Naive thymus-derived CD8-positive, alpha-beta T cell (primary cell): ENCODE measurements at regions not wholly inside any gene's neighbourhood (a gene's known extent, or its start where the extent isn't known, plus 50 kb on each side); places are given as distances from the start of the nearest gene placed in this dataset.

Source experiments
- ATAC-seq, 2 donors: fragments of 150-1000 bp; cut with Tn5 transposase in 1 of 2; sonication (Bioruptor Pico), chemical (Tn5 transposase) in 1 of 2; 1 replicate in 1 of 2; 2 replicates in 1 of 2; pipeline ENCODE4 v1.10.0; 2021; ENCODE audit warnings: mild to moderate bottlenecking in 2 of 2, moderate library complexity in 2 of 2
- POLR2A ChIA-PET: fragments of 350-600 bp; sonication (Branson Sonifier 250); formaldehyde crosslinking; loops from one replicate; lab custom pipeline; 2021; ENCODE audit warnings: antibody characterized with exemption; lab: Charles Lee
- DNase-seq, 10 donors: peaks; one replicate each; pipeline versions ENCODE4 v3.0.0 to v3.0.0-alpha.2; 2020 to 2022
- H3K27ac Mint-ChIP-seq, 10 donors: one replicate each; pipeline ENCODE4 v1.8.0; 2020 to 2022; ENCODE audit warnings: mild to moderate bottlenecking in 10 of 10, mixed read lengths in 10 of 10, moderate library complexity in 4 of 10, inconsistent platforms in 1 of 10
- H3K27me3 Mint-ChIP-seq, 5 donors: one replicate each; pipeline ENCODE4 v1.8.0; 2021 to 2022; ENCODE audit warnings: mixed read lengths in 5 of 5
- H3K36me3 Mint-ChIP-seq, 3 donors: one replicate each; pipeline ENCODE4 v1.8.0; 2020 to 2022; ENCODE audit warnings: mixed read lengths in 3 of 3, mild to moderate bottlenecking in 2 of 3, inconsistent platforms in 1 of 3
- H3K4me1 Mint-ChIP-seq, 4 donors: one replicate each; pipeline ENCODE4 v1.8.0; 2021 to 2022; ENCODE audit warnings: mixed read lengths in 4 of 4
- H3K4me3 Mint-ChIP-seq, 10 donors: one replicate each; pipeline ENCODE4 v1.8.0; 2020 to 2022; ENCODE audit warnings: mild to moderate bottlenecking in 10 of 10, mixed read lengths in 10 of 10, moderate library complexity in 6 of 10, inconsistent platforms in 1 of 10
- H3K9me3 Mint-ChIP-seq, 9 donors: one replicate each; pipeline ENCODE4 v1.8.0; 2020 to 2022; ENCODE audit warnings: mixed read lengths in 9 of 9, mild to moderate bottlenecking in 3 of 9, inconsistent platforms in 1 of 9, moderate library complexity in 1 of 9

- POLR2A ChIA-PET: no interaction called here
- DNase-seq (no peak), ATAC-seq (no peak)
- H3K36me3 Mint-ChIP-seq: peaks cover 0 to 15% (median 6%) of the 10 kb centered on the region in 3 donors
- H3K27ac Mint-ChIP-seq: peak overlapping the region in 1 of 10 donors; percentile 9
- H3K4me1 Mint-ChIP-seq: no peaks in the 10 kb centered on the region
- H3K27me3 Mint-ChIP-seq: peaks cover 0 to 10% (median 2%) of the 10 kb centered on the region in 5 donors
- peaks cover 5 to 22% (median 15%) of the 10 kb centered on the region in 9 donors for H3K9me3 Mint-ChIP-seq
- H3K4me3 Mint-ChIP-seq: no peak overlapping the region
Measured at GRCh38 chr20:23272176-23273029, 78.2 kb upstream of the NXT1 start.

- H3K36me3 Mint-ChIP-seq: peaks cover 0 to 15% (median 6%) of the 10 kb centered on the region in 3 donors
- no peaks in the 10 kb centered on the region for H3K4me1 Mint-ChIP-seq
- no peak overlapping the region for H3K27ac Mint-ChIP-seq
- peaks cover 0 to 10% (median 2%) of the 10 kb centered on the region in 5 donors for H3K27me3 Mint-ChIP-seq
- H3K4me3 Mint-ChIP-seq: no peak overlapping the region
- DNase-seq (no peak), ATAC-seq (no peak)
- H3K9me3 Mint-ChIP-seq: peaks cover 5 to 22% (median 15%) of the 10 kb centered on the region in 9 donors
- POLR2A ChIA-PET: no interaction called here
Measured at GRCh38 chr20:23270382-23270911, 80.1 kb upstream of the NXT1 start.

DNA sequence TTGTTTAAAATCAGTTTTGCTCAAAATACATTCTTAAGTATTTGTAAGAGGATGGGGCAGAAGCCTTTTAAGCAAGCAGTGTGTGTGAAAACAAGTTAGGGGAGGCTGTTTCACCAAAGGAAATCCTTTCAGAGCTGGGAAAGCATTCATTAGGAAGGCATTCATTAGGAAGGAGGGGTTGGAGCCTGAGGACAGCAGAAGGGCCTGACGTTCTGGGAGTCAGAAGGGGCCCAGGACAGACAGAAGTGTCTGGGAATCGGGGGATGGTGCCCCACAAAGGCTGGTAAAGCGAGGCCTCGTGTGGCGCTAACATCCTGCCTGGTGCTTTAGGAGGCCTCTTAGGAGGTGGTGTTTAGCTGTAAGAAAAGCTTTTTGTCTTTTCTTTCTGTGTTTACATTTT, 80.6 kb upstream of the NXT1 start:
- Mint-ChIP-seq H3K27ac (no peak overlapping the region), H3K36me3 (peaks cover 0 to 15% (median 6%) of the 10 kb centered on the region in 3 donors), H3K27me3 (peaks cover 0 to 10% (median 2%) of the 10 kb centered on the region in 5 donors), H3K9me3 (peaks cover 5 to 22% (median 17%) of the 10 kb centered on the region in 9 donors), H3K4me1 (no peaks in the 10 kb centered on the region), H3K4me3 (no peak overlapping the region)
- no peak for ATAC-seq
- DNase-seq: no peak
- POLR2A ChIA-PET: no interaction called here

DNA sequence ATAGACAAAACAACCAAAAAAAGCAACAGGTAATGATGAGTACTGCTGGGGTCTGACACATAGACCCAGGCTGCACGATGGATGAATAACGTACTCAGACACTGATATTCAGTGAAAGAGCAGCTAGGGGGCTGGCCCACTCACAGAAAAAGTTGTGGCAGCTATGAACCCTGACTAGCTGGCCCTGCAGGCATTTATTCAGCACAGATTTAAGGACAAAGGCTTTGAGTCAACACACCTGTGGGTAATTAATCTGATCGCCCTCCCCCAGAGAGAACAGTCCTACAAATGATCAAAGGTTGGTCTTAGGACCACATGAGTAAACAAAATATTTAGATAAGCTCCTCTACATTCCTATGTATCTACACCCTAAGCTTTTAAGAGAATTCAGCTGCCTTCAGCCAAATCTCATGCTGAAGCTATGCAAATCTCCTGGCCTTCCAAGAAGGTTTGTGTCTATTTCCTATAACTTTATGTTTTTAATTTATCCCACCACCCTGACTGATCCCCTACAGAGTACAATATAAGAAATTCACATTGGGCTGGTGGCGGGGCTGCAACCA, 81.7 kb upstream of the NXT1 start:
- POLR2A ChIA-PET: no interaction called here
- H3K27me3 Mint-ChIP-seq: peaks cover 0 to 10% (median 2%) of the 10 kb centered on the region in 5 donors
- H3K9me3 Mint-ChIP-seq: peaks cover 5 to 28% (median 17%) of the 10 kb centered on the region in 9 donors
- no peak overlapping the region for H3K27ac Mint-ChIP-seq
- H3K4me1 Mint-ChIP-seq: no peaks in the 10 kb centered on the region
- H3K36me3 Mint-ChIP-seq: peaks cover 0 to 19% (median 6%) of the 10 kb centered on the region in 3 donors
- ATAC-seq (no peak), DNase-seq (no peak)
- no peak overlapping the region for H3K4me3 Mint-ChIP-seq

DNA sequence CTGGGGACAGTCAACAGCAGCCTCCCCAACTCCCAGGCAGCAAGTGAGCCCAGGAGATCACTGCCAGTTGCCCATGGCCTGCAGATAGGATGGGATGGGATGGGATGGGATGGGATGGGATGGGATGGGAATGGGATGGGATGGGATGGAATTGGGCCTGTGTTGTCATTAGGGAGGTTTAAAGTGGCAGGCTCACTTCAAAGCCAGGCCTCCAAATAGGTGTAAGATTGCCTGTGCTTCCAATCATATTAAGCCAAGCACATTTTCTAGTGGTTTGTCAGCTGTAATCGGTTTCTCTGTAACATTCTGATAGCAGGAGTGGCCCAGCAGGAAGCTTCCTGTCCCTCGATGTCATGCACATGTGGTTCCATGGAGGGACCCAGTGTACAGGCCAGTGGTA, 82.7 kb upstream of the NXT1 start:
- Mint-ChIP-seq H3K9me3 (peaks cover 5 to 35% (median 19%) of the 10 kb centered on the region in 9 donors), H3K27ac (no peak overlapping the region), H3K36me3 (peaks cover 0 to 26% (median 6%) of the 10 kb centered on the region in 3 donors), H3K4me1 (no peaks in the 10 kb centered on the region), H3K4me3 (no peak overlapping the region), H3K27me3 (peaks cover 0 to 10% (median 2%) of the 10 kb centered on the region in 5 donors)
- ATAC-seq: no peak
- POLR2A ChIA-PET: no interaction called here
- DNase-seq: no peak

DNA sequence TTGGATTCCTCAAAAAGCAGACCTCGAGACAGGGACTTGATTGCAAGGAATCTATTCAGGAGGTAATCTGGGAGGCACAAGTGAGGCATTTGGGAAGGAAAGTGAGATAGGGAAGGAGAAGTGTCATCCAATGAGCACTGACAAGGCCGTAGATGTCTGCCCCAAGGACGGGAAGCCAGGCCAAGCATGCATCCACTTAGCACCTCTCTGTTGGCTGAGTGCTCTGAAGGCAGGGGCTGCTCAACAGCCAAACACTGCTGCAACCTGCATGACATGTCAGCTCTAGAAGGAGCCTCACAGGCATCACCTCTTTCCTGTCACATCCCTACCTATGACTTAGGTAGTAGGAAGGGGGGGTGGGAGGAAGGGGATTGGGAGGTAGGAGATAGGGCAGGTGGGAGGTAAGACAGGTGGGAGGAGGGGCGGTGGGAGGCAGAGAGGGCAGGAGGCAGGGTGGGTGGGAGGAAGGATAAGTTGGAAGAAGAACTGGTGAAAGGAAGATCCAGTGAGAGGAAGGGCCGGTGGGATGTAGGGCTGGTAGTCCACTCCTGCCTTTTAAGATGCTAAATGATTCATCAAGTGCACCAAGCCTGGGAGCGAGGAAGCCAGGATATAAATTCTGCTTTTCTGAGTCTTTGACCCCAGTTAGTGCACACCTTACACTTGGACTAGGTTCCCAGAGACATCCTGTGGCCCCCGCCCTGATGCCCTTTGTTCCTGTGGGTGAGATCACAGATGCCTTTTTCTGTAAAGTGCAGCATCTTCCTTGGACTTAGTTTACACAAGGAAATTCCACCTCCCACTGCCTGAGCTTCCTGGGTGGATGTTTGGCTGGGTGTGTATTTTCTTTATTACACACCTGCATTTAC, 83.8 kb upstream of the NXT1 start:
- H3K27ac Mint-ChIP-seq: no peak overlapping the region
- no peak overlapping the region for H3K4me3 Mint-ChIP-seq
- peaks cover 0 to 26% (median 6%) of the 10 kb centered on the region in 3 donors for H3K36me3 Mint-ChIP-seq
- peaks cover 0 to 10% (median 2%) of the 10 kb centered on the region in 5 donors for H3K27me3 Mint-ChIP-seq
- no peaks in the 10 kb centered on the region for H3K4me1 Mint-ChIP-seq
- DNase-seq (no peak), ATAC-seq (no peak)
- H3K9me3 Mint-ChIP-seq: peaks cover 5 to 35% (median 19%) of the 10 kb centered on the region in 9 donors
- POLR2A ChIA-PET: no interaction called here

- no peaks in the 10 kb centered on the region for H3K4me1 Mint-ChIP-seq
- H3K27ac Mint-ChIP-seq: no peak overlapping the region
- H3K9me3 Mint-ChIP-seq: peaks cover 5 to 31% (median 19%) of the 10 kb centered on the region in 9 donors
- POLR2A ChIA-PET: no interaction called here
- peaks cover 0 to 10% (median 0%) of the 10 kb centered on the region in 5 donors for H3K27me3 Mint-ChIP-seq
- no peak overlapping the region for H3K4me3 Mint-ChIP-seq
- no peak for ATAC-seq
- no peak for DNase-seq
- H3K36me3 Mint-ChIP-seq: peaks cover 0 to 26% (median 6%) of the 10 kb centered on the region in 3 donors
Measured at GRCh38 chr20:23265226-23265625, 85.4 kb upstream of the NXT1 start.

DNA sequence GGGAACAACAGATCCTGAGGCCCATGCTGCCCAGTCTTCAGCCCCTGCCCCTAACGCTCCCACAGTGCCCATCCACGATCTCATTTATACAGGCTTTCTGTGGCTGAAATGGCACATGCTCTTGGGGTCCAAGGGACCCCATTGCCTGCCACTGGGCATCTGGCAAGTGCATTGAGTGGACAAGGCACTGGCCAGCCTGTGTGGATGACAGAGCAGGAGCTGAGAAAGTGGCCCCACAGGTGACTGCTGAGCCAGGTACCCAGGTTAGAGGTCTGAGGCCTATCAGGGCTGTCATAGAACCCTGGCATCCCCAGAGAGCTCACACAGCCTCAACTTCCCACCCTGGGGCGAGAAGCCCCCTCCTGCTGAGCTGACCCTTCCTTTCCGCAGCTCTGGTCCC, 86.0 kb upstream of the NXT1 start:
- Mint-ChIP-seq H3K27me3 (peaks cover 0 to 5% (median 0%) of the 10 kb centered on the region in 5 donors), H3K4me1 (no peaks in the 10 kb centered on the region), H3K36me3 (peaks cover 0 to 24% (median 5%) of the 10 kb centered on the region in 3 donors), H3K9me3 (peaks cover 5 to 27% (median 15%) of the 10 kb centered on the region in 9 donors), H3K27ac (no peak overlapping the region), H3K4me3 (no peak overlapping the region)
- POLR2A ChIA-PET: no interaction called here
- DNase-seq: no peak
- no peak for ATAC-seq

GRCh38 chr20:23260181-23260840, 90.3 kb upstream of the NXT1 start:
- H3K9me3 Mint-ChIP-seq: peaks cover 0 to 14% (median 5%) of the 10 kb centered on the region in 9 donors
- H3K36me3 Mint-ChIP-seq: peaks cover 0 to 11% (median 0%) of the 10 kb centered on the region in 3 donors
- ATAC-seq: no peak
- no peak overlapping the region for H3K4me3 Mint-ChIP-seq
- H3K27ac Mint-ChIP-seq: no peak overlapping the region
- peaks cover 0 to 5% (median 2%) of the 10 kb centered on the region in 5 donors for H3K27me3 Mint-ChIP-seq
- H3K4me1 Mint-ChIP-seq: no peaks in the 10 kb centered on the region
- POLR2A ChIA-PET: no interaction called here
- DNase-seq: no peak

GRCh38 chr20:23258747-23259121, 91.9 kb upstream of the NXT1 start:
- DNase-seq (no peak), ATAC-seq (no peak)
- H3K36me3 Mint-ChIP-seq: peaks cover 0 to 6% (median 0%) of the 10 kb centered on the region in 3 donors
- no peaks in the 10 kb centered on the region for H3K4me1 Mint-ChIP-seq
- POLR2A ChIA-PET: no interaction called here
- peaks cover 5 to 14% (median 8%) of the 10 kb centered on the region in 5 donors for H3K27me3 Mint-ChIP-seq
- no peak overlapping the region for H3K27ac Mint-ChIP-seq
- peaks cover 0 to 6% (median 2%) of the 10 kb centered on the region in 9 donors for H3K9me3 Mint-ChIP-seq
- no peak overlapping the region for H3K4me3 Mint-ChIP-seq

GRCh38 chr20:23257848-23258746, 92.5 kb upstream of the NXT1 start:
- H3K27me3 Mint-ChIP-seq: peaks cover 5 to 17% (median 8%) of the 10 kb centered on the region in 5 donors
- no peak overlapping the region for H3K4me3 Mint-ChIP-seq
- DNase-seq (no peak), ATAC-seq (no peak)
- no peak overlapping the region for H3K27ac Mint-ChIP-seq
- POLR2A ChIA-PET: no interaction called here
- H3K9me3 Mint-ChIP-seq: peaks cover 0 to 2% (median 0%) of the 10 kb centered on the region in 9 donors
- H3K4me1 Mint-ChIP-seq: no peaks in the 10 kb centered on the region
- H3K36me3 Mint-ChIP-seq: no peaks in the 10 kb centered on the region
